ENCODE measurements at regions not wholly inside any gene's neighbourhood (a gene's known extent, or its start where the extent isn't known, plus 50 kb on each side); places are given as distances from the start of the nearest gene placed in this dataset.

DNA sequence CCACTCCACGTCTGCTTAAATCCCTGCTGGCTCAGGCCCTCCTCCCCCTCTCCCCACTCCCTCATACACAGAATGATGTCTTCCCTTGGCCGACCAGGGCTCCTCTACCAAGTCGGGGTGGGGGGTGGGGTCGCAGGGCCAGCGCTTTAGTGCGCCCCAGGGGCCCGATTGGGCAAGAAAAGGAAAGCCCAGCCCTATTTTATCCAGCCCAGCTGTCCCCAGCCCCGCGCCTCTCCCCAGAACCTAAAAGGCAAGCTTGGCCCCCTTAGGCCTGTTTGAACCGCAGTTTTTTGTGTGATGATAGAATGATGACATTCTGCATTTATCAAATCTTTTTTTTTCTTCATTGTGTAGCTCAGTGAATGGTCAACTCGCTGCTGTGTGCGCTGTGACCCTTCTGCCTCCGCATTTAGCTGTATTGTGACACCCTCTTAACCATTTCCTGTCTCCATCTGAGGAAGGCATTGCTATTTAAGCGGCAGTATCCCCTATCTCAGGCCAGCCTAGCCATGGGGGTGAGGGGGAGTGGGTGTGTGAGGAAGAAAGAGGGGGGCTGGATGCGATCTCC is 231.4 kb downstream of the HAUS1 start:
- TF ChIP-seq, protein P1, sequence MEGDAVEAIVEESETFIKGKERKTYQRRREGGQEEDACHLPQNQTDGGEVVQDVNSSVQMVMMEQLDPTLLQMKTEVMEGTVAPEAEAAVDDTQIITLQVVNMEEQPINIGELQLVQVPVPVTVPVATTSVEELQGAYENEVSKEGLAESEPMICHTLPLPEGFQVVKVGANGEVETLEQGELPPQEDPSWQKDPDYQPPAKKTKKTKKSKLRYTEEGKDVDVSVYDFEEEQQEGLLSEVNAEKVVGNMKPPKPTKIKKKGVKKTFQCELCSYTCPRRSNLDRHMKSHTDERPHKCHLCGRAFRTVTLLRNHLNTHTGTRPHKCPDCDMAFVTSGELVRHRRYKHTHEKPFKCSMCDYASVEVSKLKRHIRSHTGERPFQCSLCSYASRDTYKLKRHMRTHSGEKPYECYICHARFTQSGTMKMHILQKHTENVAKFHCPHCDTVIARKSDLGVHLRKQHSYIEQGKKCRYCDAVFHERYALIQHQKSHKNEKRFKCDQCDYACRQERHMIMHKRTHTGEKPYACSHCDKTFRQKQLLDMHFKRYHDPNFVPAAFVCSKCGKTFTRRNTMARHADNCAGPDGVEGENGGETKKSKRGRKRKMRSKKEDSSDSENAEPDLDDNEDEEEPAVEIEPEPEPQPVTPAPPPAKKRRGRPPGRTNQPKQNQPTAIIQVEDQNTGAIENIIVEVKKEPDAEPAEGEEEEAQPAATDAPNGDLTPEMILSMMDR (IDR thresholded peaks at IDR 0.05 in 8 of 11, conservative IDR thresholded peaks at IDR 0.05 in 3 of 11): no peak
- TF ChIP-seq POLR2A (IDR thresholded peaks at IDR 0.05) (no peak), POLR2AphosphoS5 (IDR thresholded peaks at IDR 0.05) (peak in 1 of 3 donors; percentile 36)

All from spleen (tissue), 7 donors.